ENCODE measurements at regions not wholly inside any gene's neighbourhood (a gene's known extent, or its start where the extent isn't known, plus 50 kb on each side); places are given as distances from the start of the nearest gene placed in this dataset.

GRCh38 chr3:178457511-178457910 is 78.7 kb upstream of the KCNMB2 start:
- no peak for DNase-seq (ENCODE audit: low read depth in 2 of 2)

- no peak for DNase-seq (ENCODE audit: low read depth in 2 of 2)
Observed at GRCh38 chr3:178458313-178459037, 77.8 kb upstream of the KCNMB2 start.

- no peak for DNase-seq (ENCODE audit: low read depth in 2 of 2)
Observed at GRCh38 chr3:178459038-178459410, 77.2 kb upstream of the KCNMB2 start.

- DNase-seq (ENCODE audit: low read depth in 2 of 2): no peak
Observed at GRCh38 chr3:178465260-178466180, 70.7 kb upstream of the KCNMB2 start.

- no peak for DNase-seq (ENCODE audit: low read depth in 2 of 2)
Observed at GRCh38 chr3:178472941-178473340, 63.3 kb upstream of the KCNMB2 start.

- DNase-seq (ENCODE audit: low read depth in 2 of 2): no peak
Observed at GRCh38 chr3:178474526-178474925, 61.7 kb upstream of the KCNMB2 start.

GRCh38 chr3:178475062-178475461 is 61.2 kb upstream of the KCNMB2 start:
- DNase-seq (ENCODE audit: low read depth in 2 of 2): no peak

- no peak for DNase-seq (ENCODE audit: low read depth in 2 of 2)
Observed at GRCh38 chr3:178476886-178477285, 59.4 kb upstream of the KCNMB2 start.

GRCh38 chr3:178479446-178479845 is 56.8 kb upstream of the KCNMB2 start:
- DNase-seq (ENCODE audit: low read depth in 2 of 2): no peak

GRCh38 chr3:178479860-178480259 is 56.4 kb upstream of the KCNMB2 start:
- DNase-seq (ENCODE audit: low read depth in 2 of 2): no peak

GRCh38 chr3:178480274-178480673 is 56.0 kb upstream of the KCNMB2 start:
- no peak for DNase-seq (ENCODE audit: low read depth in 2 of 2)

- DNase-seq (ENCODE audit: low read depth in 2 of 2): no peak
Observed at GRCh38 chr3:178480795-178481194, 55.4 kb upstream of the KCNMB2 start.

GRCh38 chr3:178482981-178483380 is 53.3 kb upstream of the KCNMB2 start:
- DNase-seq (ENCODE audit: low read depth in 2 of 2): no peak

- DNase-seq (ENCODE audit: low read depth in 2 of 2): no peak
Observed at GRCh38 chr3:178483704-178484103, 52.5 kb upstream of the KCNMB2 start.

GRCh38 chr3:178485756-178486155 is 50.5 kb upstream of the KCNMB2 start:
- no peak for DNase-seq (ENCODE audit: low read depth in 2 of 2)

Data from lung microvascular endothelial cell (primary cell).